Fibroblast of villous mesenchyme (primary cell): ENCODE measurements at regions not wholly inside any gene's neighbourhood (a gene's known extent, or its start where the extent isn't known, plus 50 kb on each side); places are given as distances from the start of the nearest gene placed in this dataset.

Source experiments
- DNase-seq: peaks from one replicate; pipeline ENCODE4 v3.0.0-alpha.2; 2010; ENCODE audit warnings: low read depth
- H3K4me3 ChIP-seq: 2 replicates; pipeline ENCODE4 v1.5.1; 2011; ENCODE audit warnings: low read depth, mild to moderate bottlenecking, low read length
- TF ChIP-seq, protein P1 (sequence below): IDR thresholded peaks from 2 replicates; pipeline ENCODE4 v1.5.1; 2012; ENCODE audit warnings: low read depth, mild to moderate bottlenecking, low read length; ENCODE audit not compliant: insufficient read depth

DNA sequence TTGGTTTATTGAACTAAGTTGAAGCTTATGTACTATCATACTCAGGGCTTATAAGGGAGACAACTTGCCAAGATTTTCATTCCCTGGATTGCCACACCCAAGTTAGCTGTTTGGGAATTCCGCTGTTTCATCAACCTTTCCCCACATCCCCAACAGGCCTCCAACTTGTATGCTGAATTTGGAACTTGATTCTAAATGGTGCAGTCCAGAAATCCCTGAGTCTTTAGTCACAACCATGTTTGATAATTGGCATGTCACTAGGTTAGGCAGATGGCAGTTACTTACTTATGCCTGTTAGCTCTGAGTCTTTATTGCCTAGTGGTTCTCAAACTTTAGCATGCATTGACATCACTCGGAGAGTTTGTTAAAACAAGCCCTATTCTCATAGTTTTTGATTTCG is 135.4 kb upstream of the PRPS1L1 start:
- TF ChIP-seq, protein P1, sequence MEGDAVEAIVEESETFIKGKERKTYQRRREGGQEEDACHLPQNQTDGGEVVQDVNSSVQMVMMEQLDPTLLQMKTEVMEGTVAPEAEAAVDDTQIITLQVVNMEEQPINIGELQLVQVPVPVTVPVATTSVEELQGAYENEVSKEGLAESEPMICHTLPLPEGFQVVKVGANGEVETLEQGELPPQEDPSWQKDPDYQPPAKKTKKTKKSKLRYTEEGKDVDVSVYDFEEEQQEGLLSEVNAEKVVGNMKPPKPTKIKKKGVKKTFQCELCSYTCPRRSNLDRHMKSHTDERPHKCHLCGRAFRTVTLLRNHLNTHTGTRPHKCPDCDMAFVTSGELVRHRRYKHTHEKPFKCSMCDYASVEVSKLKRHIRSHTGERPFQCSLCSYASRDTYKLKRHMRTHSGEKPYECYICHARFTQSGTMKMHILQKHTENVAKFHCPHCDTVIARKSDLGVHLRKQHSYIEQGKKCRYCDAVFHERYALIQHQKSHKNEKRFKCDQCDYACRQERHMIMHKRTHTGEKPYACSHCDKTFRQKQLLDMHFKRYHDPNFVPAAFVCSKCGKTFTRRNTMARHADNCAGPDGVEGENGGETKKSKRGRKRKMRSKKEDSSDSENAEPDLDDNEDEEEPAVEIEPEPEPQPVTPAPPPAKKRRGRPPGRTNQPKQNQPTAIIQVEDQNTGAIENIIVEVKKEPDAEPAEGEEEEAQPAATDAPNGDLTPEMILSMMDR, result no peak
- no peak for DNase-seq
- no peak overlapping the region for H3K4me3 ChIP-seq

DNA sequence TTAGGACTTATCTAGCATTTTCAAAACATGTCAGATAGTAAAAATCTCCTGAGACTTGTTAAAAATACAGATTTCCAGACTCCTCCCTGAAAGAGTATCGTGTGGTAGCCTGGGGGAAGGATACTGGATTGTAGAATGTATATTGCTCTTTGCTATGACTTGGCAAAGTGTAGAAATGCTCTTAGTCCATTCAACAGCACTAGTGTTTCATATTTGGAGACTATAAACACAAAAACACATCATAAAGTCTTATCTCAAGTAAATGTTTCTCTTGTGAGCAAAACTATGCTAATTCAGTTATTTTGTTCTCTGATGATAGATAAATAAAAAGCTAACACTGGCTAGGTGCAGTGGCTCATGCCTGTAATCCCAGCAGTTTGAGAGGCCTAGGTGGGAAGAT is 137.5 kb upstream of the PRPS1L1 start:
- H3K4me3 ChIP-seq, result no peak overlapping the region
- TF ChIP-seq, protein P1, result no peak
- DNase-seq, result peak; percentile 44

DNA sequence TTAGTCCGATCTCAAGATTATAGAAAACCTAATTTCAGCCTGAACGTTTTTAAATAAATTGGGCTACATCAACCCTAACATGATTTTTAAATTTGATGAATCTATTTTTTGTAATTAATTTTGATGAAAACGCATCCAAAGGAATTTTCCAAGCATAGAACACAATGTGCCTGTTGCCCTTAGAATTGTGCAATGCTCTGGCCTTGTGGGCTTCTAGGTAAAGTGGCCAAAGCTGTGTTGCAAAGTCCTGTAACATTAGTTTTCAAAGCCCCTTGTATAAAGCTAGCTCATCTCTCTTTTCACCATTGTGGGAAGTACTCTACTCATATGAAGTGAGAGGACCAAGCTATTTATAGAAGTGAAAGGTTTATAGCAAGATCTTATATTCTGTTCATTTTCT is 138.4 kb upstream of the PRPS1L1 start:
- no peak for DNase-seq
- TF ChIP-seq, protein P1, result no peak
- no peak overlapping the region for H3K4me3 ChIP-seq

DNA sequence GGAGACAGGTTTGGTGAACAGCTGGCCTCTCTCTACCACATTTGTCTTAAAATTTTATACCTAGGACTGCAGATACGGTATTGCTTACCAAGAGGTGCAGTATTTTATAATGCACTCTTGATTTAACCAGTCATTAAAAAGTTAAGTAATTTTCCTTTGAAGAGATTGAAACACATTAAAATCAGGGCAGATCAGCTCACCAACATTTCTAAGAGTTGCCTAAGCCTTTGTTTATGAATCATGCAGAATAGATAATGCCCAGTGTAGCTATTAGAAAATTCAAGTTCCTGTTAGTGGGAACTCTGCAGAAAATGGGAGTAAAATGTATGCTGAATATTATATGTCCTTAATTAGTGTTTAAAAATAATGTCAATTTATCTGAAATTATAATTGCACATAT is 140.2 kb upstream of the PRPS1L1 start:
- TF ChIP-seq, protein P1, result no peak
- no peak overlapping the region for H3K4me3 ChIP-seq
- DNase-seq, result no peak

DNA sequence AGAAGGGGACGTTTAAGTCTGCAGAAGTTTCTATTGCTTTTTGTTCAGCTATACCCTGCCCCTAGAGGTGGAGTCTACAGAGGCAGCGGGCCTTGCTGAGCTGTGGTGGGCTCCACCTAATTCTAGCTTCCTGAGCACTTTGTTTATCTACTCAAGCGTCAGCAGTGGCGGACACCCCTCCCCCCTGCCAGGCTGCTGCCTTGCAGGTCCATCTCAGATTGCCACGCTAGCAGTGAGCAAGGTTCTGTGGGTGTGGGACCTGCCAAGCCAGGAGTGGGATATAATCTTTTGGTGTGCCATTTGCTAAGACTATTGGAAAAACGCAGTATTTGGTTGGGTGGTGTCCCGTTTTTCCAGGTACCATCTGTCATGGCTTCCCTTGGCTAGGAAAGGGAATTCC is 147.3 kb upstream of the PRPS1L1 start:
- TF ChIP-seq, protein P1, result no peak
- no peak for DNase-seq
- H3K4me3 ChIP-seq, result no peak overlapping the region

DNA sequence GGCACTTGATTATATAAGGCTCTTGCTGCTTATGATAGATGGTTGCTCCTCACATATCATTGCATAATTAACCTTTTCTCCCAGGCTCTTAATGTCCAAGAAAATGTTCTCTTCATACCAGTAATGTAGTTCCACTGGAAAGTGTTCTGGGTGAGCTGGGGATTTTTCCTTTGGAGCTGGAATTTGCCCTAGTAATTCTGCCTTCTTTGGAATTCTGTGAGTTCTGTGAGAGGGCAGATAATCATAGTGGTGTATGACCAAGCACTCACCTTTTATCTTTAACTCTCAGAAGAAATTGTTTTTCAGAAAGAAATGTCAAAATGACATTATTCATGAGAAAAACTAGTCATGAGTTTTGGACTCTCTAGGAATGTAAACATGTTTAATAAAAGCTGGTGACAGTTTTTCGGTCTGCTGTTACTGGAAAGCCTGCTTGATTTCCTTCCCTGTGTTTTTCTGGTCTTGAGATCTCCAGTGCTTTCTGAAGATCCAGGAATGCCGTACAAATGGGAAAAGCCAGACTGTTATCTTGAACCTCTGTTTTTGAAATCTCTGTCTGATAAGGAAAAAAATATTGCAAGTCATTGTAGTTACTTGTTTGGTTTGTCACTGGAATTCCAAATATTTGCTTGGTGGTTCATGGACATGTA is 148.3 kb upstream of the PRPS1L1 start:
- TF ChIP-seq, protein P1, result no peak
- peak; percentile 13 for DNase-seq
- H3K4me3 ChIP-seq, result no peak overlapping the region
